ENCODE measurements at regions not wholly inside any gene's neighbourhood (a gene's known extent, or its start where the extent isn't known, plus 50 kb on each side); places are given as distances from the start of the nearest gene placed in this dataset.

DNA sequence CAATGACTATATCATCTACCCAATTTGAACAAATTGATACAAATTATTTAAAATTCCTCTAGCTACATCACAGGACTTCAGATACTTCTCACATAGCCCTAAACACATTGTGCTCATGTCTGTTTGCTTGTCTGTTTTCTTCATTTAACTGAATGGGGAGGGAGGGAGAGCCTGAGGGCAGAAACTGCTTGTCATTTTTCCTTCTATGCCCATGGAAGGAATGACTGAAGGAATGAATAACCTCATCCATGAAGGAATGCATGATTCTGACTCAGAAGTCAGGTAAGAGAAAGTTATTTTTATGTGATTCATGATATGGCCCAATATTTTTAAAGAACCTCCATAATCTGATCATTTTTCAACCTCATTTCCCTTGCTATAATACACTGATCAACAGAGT, 418.0 kb upstream of the PITX2 start:
- TF ChIP-seq POLR2A (IDR thresholded peaks at IDR 0.05): no peak
- TF ChIP-seq CTCF (IDR thresholded peaks at IDR 0.05): no peak
- no peak for TF ChIP-seq POLR2AphosphoS5 (IDR thresholded peaks at IDR 0.05)
